ENCODE measurements at regions not wholly inside any gene's neighbourhood (a gene's known extent, or its start where the extent isn't known, plus 50 kb on each side); places are given as distances from the start of the nearest gene placed in this dataset.

DNA sequence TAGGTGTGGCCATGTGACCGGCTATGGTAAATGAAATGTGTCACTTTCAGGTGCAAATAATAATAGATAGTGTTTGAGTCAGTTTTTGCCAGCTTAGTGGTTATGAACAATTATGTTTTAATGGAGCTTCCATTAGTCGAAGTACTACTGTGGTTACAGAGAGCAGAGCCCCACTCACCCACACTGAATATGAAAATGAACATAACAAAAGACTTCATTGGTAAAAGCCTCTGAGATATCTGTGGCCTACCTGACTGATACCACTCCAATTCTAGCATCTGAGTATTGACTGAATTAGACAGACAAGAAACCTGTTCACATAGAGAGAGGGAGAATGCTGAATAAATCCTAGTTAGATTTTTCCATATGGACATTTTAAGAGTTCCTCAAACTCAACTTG is 405.6 kb downstream of the BRINP1 start:
- no peak for ATAC-seq
- Histone ChIP-seq H3K27me3 (no peaks in the 10 kb centered on the region), H3K9me3 (no peaks in the 10 kb centered on the region), H3K27ac (no peak overlapping the region), H3K36me3 (no peaks in the 10 kb centered on the region), H3K4me3 (no peak overlapping the region), H3K4me1 (no peaks in the 10 kb centered on the region)
- FAIRE-seq, result no peak
- intact Hi-C loops (cut with DNase I), result no loop called here
- TF ChIP-seq, protein P1, sequence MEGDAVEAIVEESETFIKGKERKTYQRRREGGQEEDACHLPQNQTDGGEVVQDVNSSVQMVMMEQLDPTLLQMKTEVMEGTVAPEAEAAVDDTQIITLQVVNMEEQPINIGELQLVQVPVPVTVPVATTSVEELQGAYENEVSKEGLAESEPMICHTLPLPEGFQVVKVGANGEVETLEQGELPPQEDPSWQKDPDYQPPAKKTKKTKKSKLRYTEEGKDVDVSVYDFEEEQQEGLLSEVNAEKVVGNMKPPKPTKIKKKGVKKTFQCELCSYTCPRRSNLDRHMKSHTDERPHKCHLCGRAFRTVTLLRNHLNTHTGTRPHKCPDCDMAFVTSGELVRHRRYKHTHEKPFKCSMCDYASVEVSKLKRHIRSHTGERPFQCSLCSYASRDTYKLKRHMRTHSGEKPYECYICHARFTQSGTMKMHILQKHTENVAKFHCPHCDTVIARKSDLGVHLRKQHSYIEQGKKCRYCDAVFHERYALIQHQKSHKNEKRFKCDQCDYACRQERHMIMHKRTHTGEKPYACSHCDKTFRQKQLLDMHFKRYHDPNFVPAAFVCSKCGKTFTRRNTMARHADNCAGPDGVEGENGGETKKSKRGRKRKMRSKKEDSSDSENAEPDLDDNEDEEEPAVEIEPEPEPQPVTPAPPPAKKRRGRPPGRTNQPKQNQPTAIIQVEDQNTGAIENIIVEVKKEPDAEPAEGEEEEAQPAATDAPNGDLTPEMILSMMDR (IDR thresholded peaks at IDR 0.05), result no peak
- no peak for DNase-seq
- WGBS, 2 donors, result 66 to 78% methylated on average over 2 of the region's 2 CpGs

DNA sequence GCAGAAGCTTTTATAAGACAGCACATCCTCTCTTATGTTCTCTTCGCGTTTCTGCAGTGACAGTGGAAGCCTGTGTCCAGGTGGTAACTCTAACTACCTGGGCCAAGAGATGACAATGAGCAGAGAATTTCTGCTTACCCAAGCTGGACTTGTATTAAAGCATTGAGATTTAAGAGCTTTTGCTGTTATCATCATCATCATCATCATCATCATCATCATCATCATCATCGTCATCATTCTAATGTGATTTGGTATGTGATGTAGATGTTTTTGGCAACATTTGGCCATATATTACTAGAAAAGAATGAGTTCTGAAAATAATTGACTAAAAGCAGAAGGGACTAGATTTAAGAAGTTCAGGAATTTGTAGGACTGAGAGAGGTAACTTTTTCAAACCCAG is 401.3 kb downstream of the BRINP1 start:
- no peaks in the 10 kb centered on the region for H3K4me1 ChIP-seq
- no peak overlapping the region for H3K4me3 ChIP-seq
- no peak overlapping the region for H3K27ac ChIP-seq
- H3K36me3 ChIP-seq, result no peaks in the 10 kb centered on the region
- intact Hi-C loops (cut with DNase I), result no loop called here
- TF ChIP-seq, protein P1 (IDR thresholded peaks at IDR 0.05), result no peak
- WGBS, 2 donors, result 63 to 80% methylated on average over 3 of the region's 3 CpGs
- no peak for DNase-seq
- H3K27me3 ChIP-seq, result no peaks in the 10 kb centered on the region
- no peak for FAIRE-seq
- H3K9me3 ChIP-seq, result no peaks in the 10 kb centered on the region
- no peak for ATAC-seq

DNA sequence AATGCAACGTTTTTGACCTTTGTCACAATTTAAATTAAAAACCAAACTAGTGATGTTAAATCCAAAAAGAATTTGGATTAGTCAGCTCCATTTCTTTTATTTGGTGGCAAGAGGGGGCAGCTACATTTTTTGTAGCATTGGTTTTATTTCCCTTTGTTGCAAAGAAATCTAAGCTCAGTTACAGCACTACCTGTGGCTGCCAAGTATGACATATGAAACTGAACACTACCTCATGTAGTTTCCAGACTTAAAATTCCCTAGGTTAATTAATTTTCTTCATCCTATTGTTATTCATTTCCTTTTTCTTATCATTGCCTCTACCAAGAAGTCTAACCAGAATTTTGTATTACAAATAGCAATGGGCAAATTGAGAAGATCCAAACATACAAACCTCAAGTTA is 393.5 kb downstream of the BRINP1 start:
- intact Hi-C loops (cut with DNase I), result no loop called here

DNA sequence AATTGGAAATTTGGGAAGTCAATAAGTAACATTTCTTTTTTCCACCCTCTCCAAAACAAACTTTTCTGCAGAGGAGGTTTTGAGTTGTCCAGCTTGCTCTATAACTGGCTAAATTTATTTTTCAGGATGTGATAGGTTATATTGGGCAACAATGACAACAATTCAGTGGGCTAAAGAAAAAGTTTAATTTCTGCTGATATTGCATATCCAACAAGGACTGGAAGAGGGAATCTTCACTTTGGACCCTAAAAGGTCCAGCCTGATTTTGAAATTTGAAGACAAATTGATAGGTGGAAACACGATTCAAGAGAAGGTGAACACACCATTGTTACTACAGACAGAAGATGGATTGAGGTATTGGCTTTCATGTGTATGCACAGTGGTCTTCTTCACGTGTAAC is 393.1 kb downstream of the BRINP1 start:
- ATAC-seq, result no peak
- DNase-seq, result no peak
- FAIRE-seq, result no peak
- Histone ChIP-seq H3K36me3 (no peaks in the 10 kb centered on the region), H3K4me3 (no peak overlapping the region), H3K9me3 (no peaks in the 10 kb centered on the region), H3K27me3 (no peaks in the 10 kb centered on the region), H3K27ac (no peak overlapping the region), H3K4me1 (no peaks in the 10 kb centered on the region)
- TF ChIP-seq, protein P1 (IDR thresholded peaks at IDR 0.05), result no peak
- intact Hi-C loops (cut with DNase I), result no loop called here
- 0 to 1% methylated on average over 2 of the region's 2 CpGs for WGBS, 2 donors

More for the DNA sequence above, 393.5 kb downstream of the BRINP1 start:
- Histone ChIP-seq H3K27me3 (no peaks in the 10 kb centered on the region), H3K9me3 (no peaks in the 10 kb centered on the region), H3K27ac (no peak overlapping the region), H3K4me3 (no peak overlapping the region), H3K4me1 (no peaks in the 10 kb centered on the region), H3K36me3 (no peaks in the 10 kb centered on the region)
- TF ChIP-seq, protein P1 (IDR thresholded peaks at IDR 0.05), result no peak
- WGBS, 2 donors, result 24 to 27% methylated on average over 1 of the region's 1 CpG
- DNase-seq (no peak), FAIRE-seq (no peak), ATAC-seq (no peak)

DNA sequence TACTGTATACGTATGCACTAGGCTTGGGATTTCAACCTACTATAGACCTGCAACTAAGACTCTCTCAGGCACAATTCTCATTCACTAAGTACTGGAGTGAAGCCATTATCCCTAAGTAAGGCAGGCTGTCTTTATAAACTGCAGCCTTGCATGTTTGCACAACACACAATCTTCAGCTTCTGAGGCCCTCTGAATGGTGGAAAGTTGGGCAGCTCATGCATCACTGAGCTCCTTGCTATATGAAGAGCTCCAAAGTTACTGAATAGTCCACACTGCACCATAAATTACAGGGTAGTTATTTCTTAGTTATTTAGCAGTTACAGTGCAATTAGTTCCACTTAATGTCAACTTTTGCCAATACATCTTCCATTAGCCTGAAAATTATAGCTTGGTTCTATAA is 384.6 kb downstream of the BRINP1 start:
- no peak overlapping the region for H3K27ac ChIP-seq
- TF ChIP-seq, protein P1 (IDR thresholded peaks at IDR 0.05), result no peak
- H3K27me3 ChIP-seq, result peaks cover 0 to 2% (median 0%) of the 10 kb centered on the region in 4 donors
- no peak for ATAC-seq
- no peak overlapping the region for H3K4me3 ChIP-seq
- H3K36me3 ChIP-seq, result no peaks in the 10 kb centered on the region
- H3K9me3 ChIP-seq, result no peaks in the 10 kb centered on the region
- 52 to 54% methylated on average over 1 of the region's 1 CpG for WGBS, 2 donors
- no peak for FAIRE-seq
- DNase-seq, result no peak
- no peaks in the 10 kb centered on the region for H3K4me1 ChIP-seq
- intact Hi-C loops (cut with DNase I), result no loop called here
